ENCODE measurements at regions not wholly inside any gene's neighbourhood (a gene's known extent, or its start where the extent isn't known, plus 50 kb on each side); places are given as distances from the start of the nearest gene placed in this dataset.

- Histone ChIP-seq H3K9me2 (replicated peaks; ENCODE audit: insufficient read depth) (no peaks in the 10 kb centered on the region), H2AFZ (no peak overlapping the region), H3K36me3 (replicated peaks; ENCODE audit: insufficient read depth, low read depth) (no peaks in the 10 kb centered on the region), H4K20me1 (ENCODE audit: insufficient read depth, poor library complexity, severe bottlenecking) (no peaks in the 10 kb centered on the region), H3K9me3 (ENCODE audit: low read depth) (no peaks in the 10 kb centered on the region), H3K4me3 (no peak overlapping the region), H3K4me2 (no peak overlapping the region), H3K79me2 (no peaks in the 10 kb centered on the region), H3K27ac (peak overlapping the region; percentile 55), H3K4me1 (ENCODE audit: insufficient read depth) (peaks cover 32% of the 10 kb centered on the region), H3K27me3 (no peaks in the 10 kb centered on the region)
- 63% methylated on average over 3 of the region's 3 CpGs for WGBS (ENCODE audit: low lambda C conversion rate, missing lambda C conversion rate)
- TF ChIP-seq EZH2 (IDR thresholded peaks at IDR 0.05; ENCODE audit: borderline replicate concordance) (no peak), CTCF (IDR thresholded peaks at IDR 0.05; ENCODE audit: poor library complexity) (no peak), EZH2phosphoT487 (IDR thresholded peaks at IDR 0.05; ENCODE audit: low read depth, severe bottlenecking, unreplicated experiment) (no peak)
- no peak for DNase-seq (ENCODE audit: low spot score)
Observed at GRCh38 chr13:50671497-50671850, 172.0 kb downstream of the DLEU7 start.

DNA sequence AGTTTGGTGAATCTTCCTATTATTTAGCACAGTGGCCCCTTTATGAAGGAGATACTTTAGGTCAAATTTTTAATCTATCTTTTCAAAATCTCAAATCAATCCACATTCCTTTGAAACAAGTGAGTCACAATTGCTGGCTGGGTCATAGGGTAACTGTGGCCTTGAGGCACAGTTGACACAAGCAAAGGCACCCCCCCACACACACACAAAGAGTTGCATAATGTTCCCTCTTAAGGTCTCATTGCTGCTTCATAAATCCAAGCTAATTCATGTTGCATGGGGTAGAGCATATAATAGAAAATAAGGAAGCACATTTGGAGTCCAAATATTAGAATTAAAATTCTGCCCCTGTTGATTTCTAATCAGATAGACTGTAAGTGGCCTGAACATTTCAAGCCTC is 171.5 kb downstream of the DLEU7 start:
- Histone ChIP-seq H3K9me2 (replicated peaks; ENCODE audit: insufficient read depth) (no peaks in the 10 kb centered on the region), H3K4me2 (no peak overlapping the region), H3K36me3 (replicated peaks; ENCODE audit: insufficient read depth, low read depth) (no peaks in the 10 kb centered on the region), H2AFZ (no peak overlapping the region), H3K4me3 (no peak overlapping the region), H3K79me2 (no peaks in the 10 kb centered on the region), H4K20me1 (ENCODE audit: insufficient read depth, poor library complexity, severe bottlenecking) (no peaks in the 10 kb centered on the region), H3K4me1 (ENCODE audit: insufficient read depth) (peaks cover 35% of the 10 kb centered on the region), H3K9me3 (ENCODE audit: low read depth) (no peaks in the 10 kb centered on the region), H3K27me3 (no peaks in the 10 kb centered on the region), H3K27ac (peak overlapping the region; percentile 55)
- DNase-seq (ENCODE audit: low spot score), result peak; percentile 52
- TF ChIP-seq EZH2phosphoT487 (IDR thresholded peaks at IDR 0.05; ENCODE audit: low read depth, severe bottlenecking, unreplicated experiment) (no peak), CTCF (IDR thresholded peaks at IDR 0.05; ENCODE audit: poor library complexity) (no peak), EZH2 (IDR thresholded peaks at IDR 0.05; ENCODE audit: borderline replicate concordance) (no peak)

GRCh38 chr13:50675651-50676050 is 167.8 kb downstream of the DLEU7 start:
- TF ChIP-seq EZH2phosphoT487 (IDR thresholded peaks at IDR 0.05; ENCODE audit: low read depth, severe bottlenecking, unreplicated experiment) (no peak), CTCF (IDR thresholded peaks at IDR 0.05; ENCODE audit: poor library complexity) (no peak), EZH2 (IDR thresholded peaks at IDR 0.05; ENCODE audit: borderline replicate concordance) (no peak)
- no peak overlapping the region for H3K27ac ChIP-seq

DNA sequence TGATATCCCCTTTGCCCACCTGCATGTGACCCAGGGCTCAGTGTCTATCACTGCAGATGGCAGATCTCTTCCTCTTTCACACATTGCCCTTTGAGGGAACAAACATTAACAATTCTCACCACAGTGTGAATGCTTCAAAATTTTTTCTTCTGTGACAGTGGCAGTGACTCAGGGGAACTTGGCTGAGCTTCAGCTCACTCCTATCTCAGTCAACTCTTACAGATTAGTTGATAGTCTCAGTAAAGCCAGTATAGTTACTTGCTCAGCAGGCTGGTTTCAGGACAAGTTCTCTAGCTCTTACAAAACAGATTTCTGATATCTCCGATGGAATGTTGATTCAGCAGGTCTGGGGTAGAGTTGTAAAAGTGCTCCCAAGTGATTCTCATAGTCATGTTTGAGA is 166.9 kb downstream of the DLEU7 start:
- no peak for TF ChIP-seq CTCF (IDR thresholded peaks at IDR 0.05; ENCODE audit: poor library complexity)
- 29% methylated on average over 1 of the region's 1 CpG for WGBS (ENCODE audit: low lambda C conversion rate, missing lambda C conversion rate)
- DNase-seq (ENCODE audit: low spot score), result peak; percentile 47
- no peak overlapping the region for H3K4me3 ChIP-seq
- no peak overlapping the region for H2AFZ ChIP-seq
- no peaks in the 10 kb centered on the region for H3K9me2 ChIP-seq (replicated peaks; ENCODE audit: insufficient read depth)
- no peaks in the 10 kb centered on the region for H4K20me1 ChIP-seq (ENCODE audit: insufficient read depth, poor library complexity, severe bottlenecking)
- peaks cover 28% of the 10 kb centered on the region for H3K4me1 ChIP-seq (ENCODE audit: insufficient read depth)
- H3K27me3 ChIP-seq, result no peaks in the 10 kb centered on the region
- H3K79me2 ChIP-seq, result no peaks in the 10 kb centered on the region
- no peaks in the 10 kb centered on the region for H3K36me3 ChIP-seq (replicated peaks; ENCODE audit: insufficient read depth, low read depth)
- H3K27ac ChIP-seq, result peak overlapping the region; percentile 61
- no peak overlapping the region for H3K4me2 ChIP-seq
- no peaks in the 10 kb centered on the region for H3K9me3 ChIP-seq (ENCODE audit: low read depth)

More at GRCh38 chr13:50675651-50676050, 167.8 kb downstream of the DLEU7 start:
- no peak for DNase-seq (ENCODE audit: low spot score)
- no peaks in the 10 kb centered on the region for H3K9me3 ChIP-seq (ENCODE audit: low read depth)
- no peaks in the 10 kb centered on the region for H3K27me3 ChIP-seq
- H3K4me2 ChIP-seq, result no peak overlapping the region
- peaks cover 34% of the 10 kb centered on the region for H3K4me1 ChIP-seq (ENCODE audit: insufficient read depth)
- no peak overlapping the region for H3K4me3 ChIP-seq
- no peak overlapping the region for H2AFZ ChIP-seq
- H3K79me2 ChIP-seq, result no peaks in the 10 kb centered on the region
- WGBS (ENCODE audit: low lambda C conversion rate, missing lambda C conversion rate), result 95% methylated on average over 4 of the region's 4 CpGs
- H3K9me2 ChIP-seq (replicated peaks; ENCODE audit: insufficient read depth), result no peaks in the 10 kb centered on the region
- no peaks in the 10 kb centered on the region for H4K20me1 ChIP-seq (ENCODE audit: insufficient read depth, poor library complexity, severe bottlenecking)
- no peaks in the 10 kb centered on the region for H3K36me3 ChIP-seq (replicated peaks; ENCODE audit: insufficient read depth, low read depth)

Measured in hepatocyte (in vitro differentiated cells).